Cardiac fibroblast (primary cell): ENCODE measurements at regions not wholly inside any gene's neighbourhood (a gene's known extent, or its start where the extent isn't known, plus 50 kb on each side); places are given as distances from the start of the nearest gene placed in this dataset.
A peak's percentile ranks its signal among the peaks of the same experiment; 100 is the strongest.

Experiments
- DNase-seq, 2 donors: peaks; one replicate each; pipeline versions ENCODE4 v3.0.0 to v3.0.0-alpha.2; 2010; ENCODE audit warnings: low read depth in 2 of 2
- H3K4me3 ChIP-seq, 2 donors: replicated peaks in 1 of 2; 1 replicate in 1 of 2; 2 replicates in 1 of 2; pipeline ENCODE4 v1.5.1; 2011; ENCODE audit warnings: low read depth in 2 of 2, low read length in 2 of 2, mild to moderate bottlenecking in 2 of 2, moderate library complexity in 1 of 2
- CTCF ChIP-seq: IDR thresholded peaks from one replicate; pipeline ENCODE4 v1.5.1; 2011; ENCODE audit warnings: low read depth, mild to moderate bottlenecking, low read length, inconsistent platforms

- no peak overlapping the region for H3K4me3 ChIP-seq
- no peak for DNase-seq
- no peak for TF ChIP-seq CTCF
Observed at GRCh38 chr6:120026791-120027190, 677.2 kb upstream of the MAN1A1 start.

- no peak overlapping the region for H3K4me3 ChIP-seq
- no peak for DNase-seq
- no peak for TF ChIP-seq CTCF
Observed at GRCh38 chr6:120010075-120010474, 660.5 kb upstream of the MAN1A1 start.

GRCh38 chr6:120005292-120005976, 655.9 kb upstream of the MAN1A1 start:
- H3K4me3 ChIP-seq = no peak overlapping the region
- no peak for TF ChIP-seq CTCF
- DNase-seq = peak in 1 of 2 donors; percentile 1

- no peak for DNase-seq
- TF ChIP-seq CTCF = no peak
- H3K4me3 ChIP-seq = no peak overlapping the region
Observed at GRCh38 chr6:119986934-119987549, 637.5 kb upstream of the MAN1A1 start.

GRCh38 chr6:119985952-119986736, 636.6 kb upstream of the MAN1A1 start:
- no peak overlapping the region for H3K4me3 ChIP-seq
- no peak for TF ChIP-seq CTCF
- no peak for DNase-seq

DNA sequence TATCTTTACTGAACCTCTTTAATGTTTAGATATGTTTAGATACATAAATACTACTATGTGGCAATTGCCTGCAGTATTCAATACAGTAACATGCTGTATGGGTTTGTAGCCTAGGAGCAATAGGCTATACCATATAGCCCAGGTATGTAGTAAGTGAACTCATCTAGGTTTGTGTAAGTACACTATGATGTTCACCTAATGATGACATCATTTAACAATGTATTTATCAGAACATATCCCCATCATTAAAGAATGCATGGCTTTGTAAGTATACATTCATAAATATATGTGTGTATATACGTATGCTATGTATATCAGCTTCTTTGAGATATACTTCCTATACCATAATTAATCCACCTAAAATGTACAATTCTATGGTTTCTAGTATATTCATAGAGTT, 631.2 kb upstream of the MAN1A1 start:
- no peak for TF ChIP-seq CTCF
- no peak overlapping the region for H3K4me3 ChIP-seq
- DNase-seq = no peak
